ENCODE measurements at regions not wholly inside any gene's neighbourhood (a gene's known extent, or its start where the extent isn't known, plus 50 kb on each side); places are given as distances from the start of the nearest gene placed in this dataset.

DNA sequence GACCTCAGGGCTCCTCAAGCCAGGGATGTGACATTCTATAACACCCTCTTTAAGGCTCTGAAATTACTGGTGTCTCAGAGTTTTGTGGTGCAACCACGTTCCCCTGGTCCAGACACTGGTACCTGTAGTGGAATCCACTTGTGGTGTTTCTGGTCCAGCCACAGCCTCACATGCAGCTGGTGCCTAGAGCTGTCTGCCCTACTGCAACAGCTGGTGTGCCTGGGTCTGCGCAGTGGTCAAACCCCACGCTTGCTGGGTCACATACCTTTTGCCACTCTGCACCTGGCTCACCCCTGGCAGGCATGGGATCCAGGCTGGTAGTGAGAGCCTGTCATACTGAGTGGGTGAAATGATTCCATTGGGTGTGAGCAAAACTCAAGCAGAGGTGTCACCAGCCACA, 1230.2 kb upstream of the EYS start:
- TF ChIP-seq, protein P1, sequence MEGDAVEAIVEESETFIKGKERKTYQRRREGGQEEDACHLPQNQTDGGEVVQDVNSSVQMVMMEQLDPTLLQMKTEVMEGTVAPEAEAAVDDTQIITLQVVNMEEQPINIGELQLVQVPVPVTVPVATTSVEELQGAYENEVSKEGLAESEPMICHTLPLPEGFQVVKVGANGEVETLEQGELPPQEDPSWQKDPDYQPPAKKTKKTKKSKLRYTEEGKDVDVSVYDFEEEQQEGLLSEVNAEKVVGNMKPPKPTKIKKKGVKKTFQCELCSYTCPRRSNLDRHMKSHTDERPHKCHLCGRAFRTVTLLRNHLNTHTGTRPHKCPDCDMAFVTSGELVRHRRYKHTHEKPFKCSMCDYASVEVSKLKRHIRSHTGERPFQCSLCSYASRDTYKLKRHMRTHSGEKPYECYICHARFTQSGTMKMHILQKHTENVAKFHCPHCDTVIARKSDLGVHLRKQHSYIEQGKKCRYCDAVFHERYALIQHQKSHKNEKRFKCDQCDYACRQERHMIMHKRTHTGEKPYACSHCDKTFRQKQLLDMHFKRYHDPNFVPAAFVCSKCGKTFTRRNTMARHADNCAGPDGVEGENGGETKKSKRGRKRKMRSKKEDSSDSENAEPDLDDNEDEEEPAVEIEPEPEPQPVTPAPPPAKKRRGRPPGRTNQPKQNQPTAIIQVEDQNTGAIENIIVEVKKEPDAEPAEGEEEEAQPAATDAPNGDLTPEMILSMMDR (IDR thresholded peaks at IDR 0.05; ENCODE audit: extremely low read depth, missing control alignments): no peak
- DNase-seq (ENCODE audit: low spot score): no peak

- no peak for DNase-seq (ENCODE audit: low spot score)
- TF ChIP-seq, protein P1 (IDR thresholded peaks at IDR 0.05; ENCODE audit: extremely low read depth, missing control alignments): no peak
These were observed 1228.6 kb upstream of the EYS start for GRCh38 chr6:66935612-66936011.

GRCh38 chr6:66931787-66932186, 1224.8 kb upstream of the EYS start:
- no peak for DNase-seq (ENCODE audit: low spot score)
- TF ChIP-seq, protein P1 (IDR thresholded peaks at IDR 0.05; ENCODE audit: extremely low read depth, missing control alignments): no peak

- DNase-seq (ENCODE audit: low spot score): no peak
- TF ChIP-seq, protein P1 (IDR thresholded peaks at IDR 0.05; ENCODE audit: extremely low read depth, missing control alignments): no peak
These were observed 1223.7 kb upstream of the EYS start for GRCh38 chr6:66930559-66931290.

- no peak for DNase-seq (ENCODE audit: low spot score)
- TF ChIP-seq, protein P1 (IDR thresholded peaks at IDR 0.05; ENCODE audit: extremely low read depth, missing control alignments): no peak
These were observed 1219.0 kb upstream of the EYS start for GRCh38 chr6:66926060-66926459.

GRCh38 chr6:66913657-66914056, 1206.6 kb upstream of the EYS start:
- no peak for DNase-seq (ENCODE audit: low spot score)
- TF ChIP-seq, protein P1 (IDR thresholded peaks at IDR 0.05; ENCODE audit: extremely low read depth, missing control alignments): no peak

GRCh38 chr6:66902457-66902856, 1195.4 kb upstream of the EYS start:
- no peak for DNase-seq (ENCODE audit: low spot score)
- TF ChIP-seq, protein P1 (IDR thresholded peaks at IDR 0.05; ENCODE audit: extremely low read depth, missing control alignments): no peak

Measured in GM20000 (cell line).